BJ (cell line): ENCODE measurements at regions not wholly inside any gene's neighbourhood (a gene's known extent, or its start where the extent isn't known, plus 50 kb on each side); places are given as distances from the start of the nearest gene placed in this dataset.

Experiments used
- CTCF ChIA-PET: fragments of 350-600 bp; formaldehyde crosslinking; extraction: SDS; loops from one replicate; lab custom pipeline; 2021; ENCODE audit warnings: antibody characterized with exemption, inconsistent platforms; lab: Yijun Ruan, JAX
- POLR2A ChIA-PET: fragments of 300-600 bp; sonication (Branson Sonifier 250); formaldehyde crosslinking; extraction: SDS; loops from one replicate; lab custom pipeline; 2021; ENCODE audit warnings: antibody characterized with exemption; lab: Charles Lee
- DNase-seq: peaks from one replicate; pipeline ENCODE4 v3.0.0-alpha.2; 2011; ENCODE audit warnings: low read depth
- H3K27me3 ChIP-seq: 2 replicates; pipeline ENCODE4 v1.6.0; 2011; ENCODE audit warnings: low read length; ENCODE audit not compliant: control insufficient read depth, insufficient read depth
- H3K36me3 ChIP-seq: 2 replicates; pipeline ENCODE4 v1.5.1; 2011; ENCODE audit warnings: low read length; ENCODE audit not compliant: control insufficient read depth, insufficient read depth
- H3K4me3 ChIP-seq: 2 replicates; pipeline ENCODE4 v1.5.1; 2011; ENCODE audit warnings: low read depth, mild to moderate bottlenecking, control low read depth, low read length
- CTCF ChIP-seq: IDR thresholded peaks from 2 replicates; pipeline ENCODE4 v1.5.1; 2011; ENCODE audit warnings: low read depth, mild to moderate bottlenecking, control low read depth, inconsistent platforms, low read length, moderate library complexity; ENCODE audit not compliant: insufficient read depth

DNA sequence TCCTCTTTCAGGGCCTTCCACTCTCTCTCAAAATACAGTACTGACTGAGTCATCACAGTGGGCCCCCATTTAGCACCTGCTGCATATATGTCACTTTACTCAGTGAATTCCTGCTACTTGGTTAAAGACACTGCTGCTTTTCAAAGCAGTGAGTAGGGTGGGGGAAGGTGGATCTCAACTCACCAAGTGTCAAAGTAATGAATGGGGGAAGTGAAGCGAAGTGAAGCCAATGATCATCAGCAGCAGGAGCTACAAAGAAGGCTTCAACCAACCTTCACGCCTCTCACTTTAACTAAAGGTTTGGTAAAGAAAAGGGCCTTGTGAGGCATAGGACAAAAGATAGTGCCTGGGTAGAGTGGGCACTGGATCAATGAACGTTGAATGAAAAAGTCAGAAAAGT is 424.1 kb downstream of the SMARCA1 start:
- Histone ChIP-seq H3K4me3 (no peak overlapping the region), H3K27me3 (no peaks in the 10 kb centered on the region), H3K36me3 (no peaks in the 10 kb centered on the region)
- CTCF ChIA-PET: no interaction called here
- no peak for TF ChIP-seq CTCF
- DNase-seq: no peak
- POLR2A ChIA-PET: no interaction called here

DNA sequence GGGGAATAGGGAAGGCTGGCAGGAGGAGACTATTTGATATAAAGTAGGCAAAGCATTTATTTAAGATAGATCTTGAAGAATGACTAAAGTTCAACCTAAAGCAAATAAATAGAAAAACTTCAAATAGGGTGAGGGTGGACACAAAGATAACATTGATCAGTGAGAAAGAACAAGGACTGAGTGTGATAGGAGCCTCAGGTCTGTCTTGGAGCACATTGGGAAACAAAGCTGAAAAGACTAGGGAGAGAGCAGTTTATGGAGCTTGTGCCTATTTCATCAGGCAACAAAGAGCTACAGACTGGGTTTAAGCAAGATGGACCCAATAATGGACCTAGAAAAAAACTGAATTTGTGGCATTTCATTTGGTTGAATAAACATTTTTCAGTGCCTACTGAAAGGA is 425.6 kb downstream of the SMARCA1 start:
- ChIA-PET CTCF (no interaction called here), POLR2A (no interaction called here)
- Histone ChIP-seq H3K36me3 (no peaks in the 10 kb centered on the region), H3K27me3 (no peaks in the 10 kb centered on the region), H3K4me3 (no peak overlapping the region)
- no peak for DNase-seq
- no peak for TF ChIP-seq CTCF

DNA sequence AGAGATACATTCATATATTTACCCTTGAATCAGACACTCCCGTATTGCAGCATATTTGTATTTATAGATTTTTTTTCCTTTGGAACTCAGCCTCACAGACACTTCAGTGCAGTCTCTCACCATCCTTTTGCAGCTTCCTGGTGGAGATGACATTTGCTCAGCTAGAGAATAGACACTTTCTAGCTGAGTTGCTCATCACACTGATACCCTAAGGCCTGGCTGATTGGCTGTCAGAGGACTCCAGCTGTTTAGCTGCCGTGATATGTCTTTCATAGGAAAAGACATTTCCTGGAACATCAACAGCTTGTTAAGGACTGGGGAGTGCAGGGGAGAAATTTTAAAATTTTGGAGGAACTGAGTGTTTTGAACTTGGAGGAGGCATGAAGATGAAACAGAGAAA is 429.6 kb downstream of the SMARCA1 start:
- Histone ChIP-seq H3K4me3 (no peak overlapping the region), H3K36me3 (no peaks in the 10 kb centered on the region), H3K27me3 (no peaks in the 10 kb centered on the region)
- TF ChIP-seq CTCF: no peak
- POLR2A ChIA-PET: no interaction called here
- no peak for DNase-seq
- CTCF ChIA-PET: no interaction called here

GRCh38 chrX:129092757-129093156 is 430.5 kb downstream of the SMARCA1 start:
- no peaks in the 10 kb centered on the region for H3K36me3 ChIP-seq
- POLR2A ChIA-PET: no interaction called here
- no peak for DNase-seq
- CTCF ChIA-PET: no interaction called here
- H3K27me3 ChIP-seq: no peaks in the 10 kb centered on the region
- no peak for TF ChIP-seq CTCF
- H3K4me3 ChIP-seq: no peak overlapping the region

- no peak for TF ChIP-seq CTCF
- no peaks in the 10 kb centered on the region for H3K27me3 ChIP-seq
- no peak for DNase-seq
- no peak overlapping the region for H3K4me3 ChIP-seq
- ChIA-PET CTCF (no interaction called here), POLR2A (no interaction called here)
- no peaks in the 10 kb centered on the region for H3K36me3 ChIP-seq
Measured at GRCh38 chrX:129092242-129092641, 431.0 kb downstream of the SMARCA1 start.
